ENCODE measurements at regions not wholly inside any gene's neighbourhood (a gene's known extent, or its start where the extent isn't known, plus 50 kb on each side); places are given as distances from the start of the nearest gene placed in this dataset.

DNA sequence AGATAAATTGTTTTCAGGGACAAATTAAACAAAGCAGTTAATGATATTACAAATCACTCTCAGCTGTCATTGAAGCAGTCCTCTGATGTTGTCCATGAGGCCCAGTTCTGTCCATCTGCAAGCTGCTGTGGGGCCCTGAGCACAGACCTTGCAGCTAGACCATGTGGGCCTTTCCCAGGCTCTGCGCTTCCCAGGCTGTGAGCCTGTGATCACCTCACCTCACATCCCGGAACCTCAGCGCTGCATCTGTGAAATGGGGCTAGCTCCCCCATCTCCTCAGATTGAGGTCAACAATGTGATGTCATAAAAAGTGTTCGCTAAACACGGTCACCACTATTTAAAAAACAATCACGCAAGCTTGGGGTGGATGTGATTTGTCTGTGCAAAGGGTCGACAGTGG, 51.9 kb upstream of the UQCRFS1 start:
- TF ChIP-seq, protein P1, sequence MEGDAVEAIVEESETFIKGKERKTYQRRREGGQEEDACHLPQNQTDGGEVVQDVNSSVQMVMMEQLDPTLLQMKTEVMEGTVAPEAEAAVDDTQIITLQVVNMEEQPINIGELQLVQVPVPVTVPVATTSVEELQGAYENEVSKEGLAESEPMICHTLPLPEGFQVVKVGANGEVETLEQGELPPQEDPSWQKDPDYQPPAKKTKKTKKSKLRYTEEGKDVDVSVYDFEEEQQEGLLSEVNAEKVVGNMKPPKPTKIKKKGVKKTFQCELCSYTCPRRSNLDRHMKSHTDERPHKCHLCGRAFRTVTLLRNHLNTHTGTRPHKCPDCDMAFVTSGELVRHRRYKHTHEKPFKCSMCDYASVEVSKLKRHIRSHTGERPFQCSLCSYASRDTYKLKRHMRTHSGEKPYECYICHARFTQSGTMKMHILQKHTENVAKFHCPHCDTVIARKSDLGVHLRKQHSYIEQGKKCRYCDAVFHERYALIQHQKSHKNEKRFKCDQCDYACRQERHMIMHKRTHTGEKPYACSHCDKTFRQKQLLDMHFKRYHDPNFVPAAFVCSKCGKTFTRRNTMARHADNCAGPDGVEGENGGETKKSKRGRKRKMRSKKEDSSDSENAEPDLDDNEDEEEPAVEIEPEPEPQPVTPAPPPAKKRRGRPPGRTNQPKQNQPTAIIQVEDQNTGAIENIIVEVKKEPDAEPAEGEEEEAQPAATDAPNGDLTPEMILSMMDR (IDR thresholded peaks at IDR 0.05) = no peak
- no peak for TF ChIP-seq POLR2A (IDR thresholded peaks at IDR 0.05)

Data from right lobe of liver (tissue), 4 donors.